ENCODE measurements at regions not wholly inside any gene's neighbourhood (a gene's known extent, or its start where the extent isn't known, plus 50 kb on each side); places are given as distances from the start of the nearest gene placed in this dataset.

GRCh38 chr2:53583583-53583982 lies 184.0 kb upstream of the CHAC2 start:
- H3K27me3 ChIP-seq, result no peaks in the 10 kb centered on the region
- no peak for ATAC-seq
- H3K4me3 ChIP-seq, result no peak overlapping the region
- no peaks in the 10 kb centered on the region for H3K4me1 ChIP-seq
- no peak overlapping the region for H3K27ac ChIP-seq
- TF ChIP-seq, protein P1, sequence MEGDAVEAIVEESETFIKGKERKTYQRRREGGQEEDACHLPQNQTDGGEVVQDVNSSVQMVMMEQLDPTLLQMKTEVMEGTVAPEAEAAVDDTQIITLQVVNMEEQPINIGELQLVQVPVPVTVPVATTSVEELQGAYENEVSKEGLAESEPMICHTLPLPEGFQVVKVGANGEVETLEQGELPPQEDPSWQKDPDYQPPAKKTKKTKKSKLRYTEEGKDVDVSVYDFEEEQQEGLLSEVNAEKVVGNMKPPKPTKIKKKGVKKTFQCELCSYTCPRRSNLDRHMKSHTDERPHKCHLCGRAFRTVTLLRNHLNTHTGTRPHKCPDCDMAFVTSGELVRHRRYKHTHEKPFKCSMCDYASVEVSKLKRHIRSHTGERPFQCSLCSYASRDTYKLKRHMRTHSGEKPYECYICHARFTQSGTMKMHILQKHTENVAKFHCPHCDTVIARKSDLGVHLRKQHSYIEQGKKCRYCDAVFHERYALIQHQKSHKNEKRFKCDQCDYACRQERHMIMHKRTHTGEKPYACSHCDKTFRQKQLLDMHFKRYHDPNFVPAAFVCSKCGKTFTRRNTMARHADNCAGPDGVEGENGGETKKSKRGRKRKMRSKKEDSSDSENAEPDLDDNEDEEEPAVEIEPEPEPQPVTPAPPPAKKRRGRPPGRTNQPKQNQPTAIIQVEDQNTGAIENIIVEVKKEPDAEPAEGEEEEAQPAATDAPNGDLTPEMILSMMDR (IDR thresholded peaks at IDR 0.05), result no peak
- no peak for TF ChIP-seq POLR2AphosphoS5 (IDR thresholded peaks at IDR 0.05)
- TF ChIP-seq POLR2A (IDR thresholded peaks at IDR 0.05), result no peak
- TF ChIP-seq EP300 (IDR thresholded peaks at IDR 0.05), result no peak
- no peaks in the 10 kb centered on the region for H3K9me3 ChIP-seq
- 74 to 86% methylated on average over 2 to 3 of the region's 3 CpGs for WGBS, 2 donors (ENCODE audit: low coverage in 1 of 2)
- H3K36me3 ChIP-seq, result no peaks in the 10 kb centered on the region

DNA sequence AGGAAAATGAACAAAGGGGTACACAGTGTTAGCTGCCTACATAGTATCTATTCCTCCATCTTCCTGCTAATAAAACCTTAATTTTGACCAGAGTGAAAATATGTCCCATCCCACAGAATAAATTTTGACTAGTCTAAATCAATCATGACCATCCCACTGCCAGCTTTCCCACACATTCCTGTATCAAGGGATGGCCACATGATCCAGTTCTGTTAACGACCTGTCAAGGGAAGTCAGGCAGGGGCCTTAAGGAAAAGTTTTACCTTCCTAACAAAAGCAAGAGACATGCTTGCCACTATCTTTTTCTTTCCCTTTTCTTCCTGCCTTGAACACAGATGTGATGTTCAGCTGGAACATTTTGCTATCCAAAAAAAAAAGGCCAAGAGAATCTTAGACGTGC lies 185.0 kb upstream of the CHAC2 start:
- Histone ChIP-seq H3K27me3 (no peaks in the 10 kb centered on the region), H3K27ac (no peak overlapping the region), H3K4me3 (no peak overlapping the region), H3K4me1 (no peaks in the 10 kb centered on the region), H3K9me3 (no peaks in the 10 kb centered on the region), H3K36me3 (no peaks in the 10 kb centered on the region)
- WGBS, 2 donors (ENCODE audit: low coverage in 1 of 2), result 56 to 57% methylated on average over 2 of the region's 2 CpGs
- TF ChIP-seq, protein P1 (IDR thresholded peaks at IDR 0.05), result no peak
- TF ChIP-seq POLR2A (IDR thresholded peaks at IDR 0.05) (no peak), EP300 (IDR thresholded peaks at IDR 0.05) (no peak)
- no peak for ATAC-seq

GRCh38 chr2:53576166-53576565 lies 191.4 kb upstream of the CHAC2 start:
- H3K9me3 ChIP-seq, result no peaks in the 10 kb centered on the region
- no peaks in the 10 kb centered on the region for H3K27me3 ChIP-seq
- ATAC-seq, result no peak
- TF ChIP-seq EP300 (IDR thresholded peaks at IDR 0.05), result no peak
- no peaks in the 10 kb centered on the region for H3K4me1 ChIP-seq
- H3K4me3 ChIP-seq, result no peak overlapping the region
- no peak overlapping the region for H3K27ac ChIP-seq
- no peaks in the 10 kb centered on the region for H3K36me3 ChIP-seq
- WGBS, 2 donors (ENCODE audit: low coverage in 1 of 2), result 33 to 53% methylated on average over 3 of the region's 3 CpGs

DNA sequence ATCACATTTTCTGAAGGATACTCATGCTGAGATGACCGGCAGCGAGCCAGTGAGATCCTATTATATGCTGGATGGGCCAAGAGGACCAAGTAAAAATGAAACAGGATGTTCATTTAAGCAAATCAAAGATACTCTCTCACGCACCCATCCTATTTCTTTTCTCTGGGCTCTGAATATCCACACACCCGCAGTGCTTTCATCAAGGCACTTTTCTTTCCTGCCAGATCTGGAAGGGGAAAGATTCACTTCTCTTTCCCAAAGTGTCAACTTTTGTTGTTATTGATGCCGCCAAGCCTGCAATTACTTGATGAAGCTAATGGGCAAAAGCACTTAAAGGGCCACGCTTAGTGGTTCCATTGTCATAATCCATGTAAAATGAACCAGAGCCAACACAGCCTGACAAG lies 191.9 kb upstream of the CHAC2 start:
- H3K4me1 ChIP-seq, result no peaks in the 10 kb centered on the region
- no peak for ATAC-seq
- TF ChIP-seq, protein P1 (IDR thresholded peaks at IDR 0.05), result no peak
- TF ChIP-seq POLR2A (IDR thresholded peaks at IDR 0.05) (no peak), POLR2AphosphoS5 (IDR thresholded peaks at IDR 0.05) (no peak), EP300 (IDR thresholded peaks at IDR 0.05) (no peak)
- H3K4me3 ChIP-seq, result no peak overlapping the region
- 53 to 56% methylated on average over 4 to 6 of the region's 6 CpGs for WGBS, 2 donors (ENCODE audit: low coverage in 1 of 2)
- no peak overlapping the region for H3K27ac ChIP-seq
- no peaks in the 10 kb centered on the region for H3K36me3 ChIP-seq
- no peaks in the 10 kb centered on the region for H3K27me3 ChIP-seq
- no peaks in the 10 kb centered on the region for H3K9me3 ChIP-seq

GRCh38 chr2:53572696-53573095 lies 194.9 kb upstream of the CHAC2 start:
- Histone ChIP-seq H3K27ac (no peak overlapping the region), H3K36me3 (no peaks in the 10 kb centered on the region), H3K27me3 (no peaks in the 10 kb centered on the region), H3K9me3 (no peaks in the 10 kb centered on the region), H3K4me3 (no peak overlapping the region), H3K4me1 (peaks cover 0 to 5% (median 0%) of the 10 kb centered on the region in 3 donors)
- no peak for TF ChIP-seq POLR2AphosphoS5 (IDR thresholded peaks at IDR 0.05)
- 86 to 100% methylated on average over 1 of the region's 1 CpG for WGBS, 2 donors (ENCODE audit: low coverage in 1 of 2)
- ATAC-seq, result no peak

- 91 to 95% methylated on average over 12 to 14 of the region's 14 CpGs for WGBS, 2 donors (ENCODE audit: low coverage in 1 of 2)
- no peak for TF ChIP-seq POLR2AphosphoS5 (IDR thresholded peaks at IDR 0.05)
- TF ChIP-seq, protein P1 (IDR thresholded peaks at IDR 0.05), result no peak
- TF ChIP-seq POLR2A (IDR thresholded peaks at IDR 0.05), result no peak
- TF ChIP-seq EP300 (IDR thresholded peaks at IDR 0.05), result no peak
- H3K9me3 ChIP-seq, result no peaks in the 10 kb centered on the region
- no peaks in the 10 kb centered on the region for H3K36me3 ChIP-seq
- no peak for ATAC-seq
- H3K4me3 ChIP-seq, result no peak overlapping the region
- H3K27ac ChIP-seq, result no peak overlapping the region
- H3K4me1 ChIP-seq, result peaks cover 0 to 5% (median 0%) of the 10 kb centered on the region in 3 donors
- H3K27me3 ChIP-seq, result no peaks in the 10 kb centered on the region
Measured at GRCh38 chr2:53569957-53570727, 197.5 kb upstream of the CHAC2 start.
